Upper lobe of right lung (tissue), 1 donor: ENCODE measurements at regions not wholly inside any gene's neighbourhood (a gene's known extent, or its start where the extent isn't known, plus 50 kb on each side); places are given as distances from the start of the nearest gene placed in this dataset.

ENCODE experiments used
- ATAC-seq: fragments of 200-7000 bp; cut with Tn5 transposase; one replicate; pipeline ENCODE4 v1.9.1; 2020; ENCODE audit warnings: mild to moderate bottlenecking, moderate library complexity
- DNase-seq: peaks from one replicate; pipeline ENCODE4 v3.0.0-alpha.2; 2020
- H3K27ac ChIP-seq: fragments of 200-600 bp; one replicate; pipeline ENCODE4 v1.8.0; 2022
- H3K27me3 ChIP-seq: fragments of 200-600 bp; one replicate; pipeline ENCODE4 v1.8.0; 2022; ENCODE audit warnings: mild to moderate bottlenecking
- H3K36me3 ChIP-seq: fragments of 200-600 bp; one replicate; pipeline ENCODE4 v1.8.0; 2022
- H3K4me1 ChIP-seq: fragments of 200-600 bp; one replicate; pipeline ENCODE4 v1.8.0; 2022
- H3K4me3 ChIP-seq: fragments of 200-600 bp; one replicate; pipeline ENCODE4 v1.8.0; 2022; ENCODE audit warnings: mild to moderate bottlenecking
- H3K9me3 ChIP-seq: fragments of 200-600 bp; one replicate; pipeline ENCODE4 v1.8.0; 2022
- CTCF ChIP-seq: fragments of 200-600 bp; IDR thresholded peaks from one replicate; pipeline ENCODE4 v1.8.0; 2022; ENCODE audit warnings: antibody characterized with exemption
- intact Hi-C: fragments of 100-400 bp; cut with DNase I; formaldehyde crosslinking; loops from one replicate; pipeline ENCODE4 v1.11.0; 2022
- donor health status: DM: no; HTN: yes; CAD: no; lungs with severe emphysema.

DNA sequence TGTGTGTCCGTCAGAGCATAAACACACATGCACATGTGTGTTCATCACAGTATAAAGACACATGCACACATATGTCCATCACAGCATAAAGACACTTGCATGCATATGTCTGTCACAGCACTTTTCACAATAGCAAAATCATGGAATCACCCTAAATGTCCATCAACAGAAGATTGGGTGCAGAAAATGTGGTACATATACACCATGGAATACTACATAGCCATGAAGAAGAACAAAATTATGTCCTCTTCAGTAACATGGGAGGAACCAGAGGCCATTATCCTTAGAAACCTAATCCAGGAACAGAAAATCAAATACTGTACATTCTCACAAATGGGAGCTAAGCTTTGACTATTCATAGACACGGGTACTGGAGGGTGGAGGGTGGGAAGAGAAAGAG lies 732.2 kb downstream of the GALR1 start:
- DNase-seq (no peak), ATAC-seq (no peak)
- intact Hi-C loops, result no loop called here
- Histone ChIP-seq H3K27ac (no peak overlapping the region), H3K4me3 (no peak overlapping the region), H3K9me3 (no peaks in the 10 kb centered on the region), H3K4me1 (no peaks in the 10 kb centered on the region), H3K27me3 (no peaks in the 10 kb centered on the region), H3K36me3 (no peaks in the 10 kb centered on the region)
- TF ChIP-seq CTCF, result no peak

GRCh38 chr18:77983270-77983669 lies 733.6 kb downstream of the GALR1 start:
- no peak overlapping the region for H3K27ac ChIP-seq
- no peaks in the 10 kb centered on the region for H3K36me3 ChIP-seq
- no peak for DNase-seq
- intact Hi-C loops, result no loop called here
- no peak overlapping the region for H3K4me3 ChIP-seq
- no peaks in the 10 kb centered on the region for H3K27me3 ChIP-seq
- H3K4me1 ChIP-seq, result no peaks in the 10 kb centered on the region
- no peaks in the 10 kb centered on the region for H3K9me3 ChIP-seq
- ATAC-seq, result no peak
- no peak for TF ChIP-seq CTCF

- H3K36me3 ChIP-seq, result no peaks in the 10 kb centered on the region
- H3K27me3 ChIP-seq, result no peaks in the 10 kb centered on the region
- intact Hi-C loops, result no loop called here
- no peak for TF ChIP-seq CTCF
- no peaks in the 10 kb centered on the region for H3K4me1 ChIP-seq
- no peaks in the 10 kb centered on the region for H3K9me3 ChIP-seq
- H3K27ac ChIP-seq, result no peak overlapping the region
- no peak overlapping the region for H3K4me3 ChIP-seq
- DNase-seq (no peak), ATAC-seq (no peak)
Measured at GRCh38 chr18:77984178-77984577, 734.5 kb downstream of the GALR1 start.

DNA sequence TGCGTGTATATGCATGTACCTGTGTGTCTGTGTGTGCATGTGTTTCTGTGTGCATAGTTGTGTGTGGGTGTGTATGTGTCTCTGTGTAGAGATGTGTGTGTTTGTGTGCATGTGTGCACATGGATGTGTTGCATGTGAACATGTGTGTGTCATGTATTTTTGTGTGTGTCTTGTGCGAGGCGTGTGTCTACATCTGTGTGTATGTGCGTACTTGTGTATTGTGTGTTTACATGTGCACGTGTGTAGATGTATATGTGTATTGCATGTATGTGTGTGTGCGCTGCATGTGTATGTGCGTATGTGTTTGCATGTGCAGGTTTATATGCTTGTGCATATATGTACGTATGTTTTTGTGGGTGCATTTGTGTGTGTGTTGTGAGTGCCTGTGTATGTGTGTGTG lies 735.2 kb downstream of the GALR1 start:
- H3K27me3 ChIP-seq, result no peaks in the 10 kb centered on the region
- no peaks in the 10 kb centered on the region for H3K36me3 ChIP-seq
- DNase-seq (no peak), ATAC-seq (no peak)
- TF ChIP-seq CTCF, result no peak
- H3K27ac ChIP-seq, result no peak overlapping the region
- no peaks in the 10 kb centered on the region for H3K4me1 ChIP-seq
- intact Hi-C loops, result no loop called here
- H3K4me3 ChIP-seq, result no peak overlapping the region
- no peaks in the 10 kb centered on the region for H3K9me3 ChIP-seq

DNA sequence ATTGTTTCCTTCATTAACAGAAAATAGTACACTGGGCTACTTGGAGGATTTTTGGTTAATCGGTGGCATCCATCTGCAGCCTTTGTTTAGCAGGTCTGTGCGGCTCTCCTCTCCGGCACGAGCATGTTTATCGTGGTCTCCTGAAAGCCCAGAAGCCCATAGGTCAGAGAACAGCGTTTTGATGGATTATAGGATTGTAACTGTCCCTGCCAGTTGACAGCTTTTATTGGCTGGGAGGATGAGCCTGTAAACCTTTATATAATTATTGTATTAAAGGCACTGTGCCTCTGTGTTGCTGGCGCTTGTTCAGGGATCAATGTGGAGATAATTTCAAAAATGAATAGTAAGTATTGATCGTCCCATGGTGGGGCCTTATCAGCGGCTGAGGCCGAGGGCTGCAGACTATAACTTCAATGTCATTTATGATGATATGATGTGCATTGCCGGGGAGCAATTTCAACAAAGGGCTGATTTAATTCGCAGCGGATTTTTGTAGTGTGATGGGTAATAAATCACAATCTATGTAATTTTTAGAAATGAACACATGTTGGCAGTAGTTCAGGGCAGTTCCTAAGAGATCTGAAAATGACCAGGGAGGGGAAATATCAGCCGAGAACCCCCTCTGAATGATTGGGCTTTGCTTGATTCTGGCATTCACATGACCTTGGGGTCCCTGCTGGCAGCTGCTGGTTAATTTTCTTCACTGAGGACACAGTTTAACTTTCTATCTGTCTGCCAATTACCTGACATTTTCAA lies 736.1 kb downstream of the GALR1 start:
- DNase-seq, result no peak
- no peak for TF ChIP-seq CTCF
- intact Hi-C loops, result no loop called here
- H3K4me1 ChIP-seq, result no peaks in the 10 kb centered on the region
- no peak for ATAC-seq
- H3K4me3 ChIP-seq, result no peak overlapping the region
- no peaks in the 10 kb centered on the region for H3K27me3 ChIP-seq
- no peaks in the 10 kb centered on the region for H3K9me3 ChIP-seq
- H3K36me3 ChIP-seq, result no peaks in the 10 kb centered on the region
- H3K27ac ChIP-seq, result no peak overlapping the region

DNA sequence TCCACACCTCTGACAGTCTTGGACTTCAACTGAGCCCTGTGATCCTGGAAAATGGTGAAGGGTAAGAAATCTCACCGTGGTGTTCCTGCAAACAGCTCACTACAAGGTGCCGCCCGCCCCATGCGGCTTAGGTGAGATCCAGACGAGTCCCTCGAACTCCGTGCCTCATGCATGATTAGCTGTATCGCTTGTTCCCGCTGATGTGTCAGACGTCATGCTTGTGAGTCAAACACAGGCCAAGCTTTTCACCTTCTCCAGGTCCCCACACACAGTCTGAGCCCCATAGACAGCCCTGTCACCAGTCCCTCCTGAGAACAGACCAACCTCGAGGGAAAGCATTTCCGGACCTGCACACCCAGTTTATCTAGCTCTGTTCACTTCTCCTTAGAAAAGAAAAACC lies 740.5 kb downstream of the GALR1 start:
- no peaks in the 10 kb centered on the region for H3K9me3 ChIP-seq
- H3K36me3 ChIP-seq, result no peaks in the 10 kb centered on the region
- ATAC-seq, result no peak
- no peak for DNase-seq
- no peaks in the 10 kb centered on the region for H3K27me3 ChIP-seq
- no peak overlapping the region for H3K27ac ChIP-seq
- H3K4me3 ChIP-seq, result no peak overlapping the region
- TF ChIP-seq CTCF, result no peak
- intact Hi-C loops, result no loop called here
- no peaks in the 10 kb centered on the region for H3K4me1 ChIP-seq
